ENCODE measurements at regions not wholly inside any gene's neighbourhood (a gene's known extent, or its start where the extent isn't known, plus 50 kb on each side); places are given as distances from the start of the nearest gene placed in this dataset.

GRCh38 chr5:67910546-67910945 is 305.0 kb upstream of the PIK3R1 start:
- TF ChIP-seq POLR2AphosphoS5 (IDR thresholded peaks at IDR 0.05): no peak
- TF ChIP-seq, protein P1, sequence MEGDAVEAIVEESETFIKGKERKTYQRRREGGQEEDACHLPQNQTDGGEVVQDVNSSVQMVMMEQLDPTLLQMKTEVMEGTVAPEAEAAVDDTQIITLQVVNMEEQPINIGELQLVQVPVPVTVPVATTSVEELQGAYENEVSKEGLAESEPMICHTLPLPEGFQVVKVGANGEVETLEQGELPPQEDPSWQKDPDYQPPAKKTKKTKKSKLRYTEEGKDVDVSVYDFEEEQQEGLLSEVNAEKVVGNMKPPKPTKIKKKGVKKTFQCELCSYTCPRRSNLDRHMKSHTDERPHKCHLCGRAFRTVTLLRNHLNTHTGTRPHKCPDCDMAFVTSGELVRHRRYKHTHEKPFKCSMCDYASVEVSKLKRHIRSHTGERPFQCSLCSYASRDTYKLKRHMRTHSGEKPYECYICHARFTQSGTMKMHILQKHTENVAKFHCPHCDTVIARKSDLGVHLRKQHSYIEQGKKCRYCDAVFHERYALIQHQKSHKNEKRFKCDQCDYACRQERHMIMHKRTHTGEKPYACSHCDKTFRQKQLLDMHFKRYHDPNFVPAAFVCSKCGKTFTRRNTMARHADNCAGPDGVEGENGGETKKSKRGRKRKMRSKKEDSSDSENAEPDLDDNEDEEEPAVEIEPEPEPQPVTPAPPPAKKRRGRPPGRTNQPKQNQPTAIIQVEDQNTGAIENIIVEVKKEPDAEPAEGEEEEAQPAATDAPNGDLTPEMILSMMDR (IDR thresholded peaks at IDR 0.05): no peak

Data from stomach (tissue), 4 donors.